ENCODE measurements at regions not wholly inside any gene's neighbourhood (a gene's known extent, or its start where the extent isn't known, plus 50 kb on each side); places are given as distances from the start of the nearest gene placed in this dataset.

- no peak for TF ChIP-seq CTCF (IDR thresholded peaks at IDR 0.05; ENCODE audit: insufficient read depth, low read length, poor library complexity, severe bottlenecking)
- TF ChIP-seq EZH2phosphoT487 (conservative IDR thresholded peaks at IDR 0.05; ENCODE audit: low read length): no peak
Observed at GRCh38 chr20:5686384-5687105, 63.7 kb upstream of the SHLD1 start.

Measured in SU-DHL-6 (cell line).